Sigmoid colon (tissue), 6 donors: ENCODE measurements at regions not wholly inside any gene's neighbourhood (a gene's known extent, or its start where the extent isn't known, plus 50 kb on each side); places are given as distances from the start of the nearest gene placed in this dataset.

Source experiments
- DNase-seq: peaks from one replicate; pipeline ENCODE4 v3.0.0-alpha.2; 2019
- H3K27ac ChIP-seq, 4 donors: fragments of 200-600 bp; sonication (generic); one replicate each; pipeline ENCODE4 v1.5.1; 2016 to 2019; ENCODE audit warnings: mild to moderate bottlenecking in 1 of 4
- H3K27me3 ChIP-seq, 3 donors: fragments of 200-600 bp; sonication (generic); one replicate each; pipeline ENCODE4 v1.5.1; 2019; ENCODE audit warnings: mild to moderate bottlenecking in 1 of 3
- H3K36me3 ChIP-seq, 4 donors: fragments of 200-600 bp; sonication (generic); one replicate each; pipeline ENCODE4 v1.5.1; 2016 to 2019
- H3K4me1 ChIP-seq, 4 donors: fragments of 200-600 bp; sonication (generic); one replicate each; pipeline ENCODE4 v1.5.1; 2017 to 2019
- H3K4me3 ChIP-seq, 4 donors: fragments of 200-600 bp; sonication (generic); one replicate each; pipeline ENCODE4 v1.5.1; 2017 to 2019; ENCODE audit warnings: mild to moderate bottlenecking in 2 of 4, moderate library complexity in 1 of 4
- H3K9me3 ChIP-seq, 4 donors: fragments of 200-600 bp in 3 of 4; sonication (generic) in 3 of 4; one replicate each; pipeline versions ENCODE4 v1.5.1 to v1.6.1; 2013 to 2019
- EP300 ChIP-seq, 4 donors: sonication (generic); formaldehyde crosslinking; IDR thresholded peaks; one replicate each; pipeline ENCODE4 v1.6.1; 2017; ENCODE audit warnings: antibody characterized with exemption in 4 of 4
- POLR2A ChIP-seq, 2 donors: fragments of 450-650 bp; IDR thresholded peaks; one replicate each; pipeline ENCODE4 v1.6.1; 2016; ENCODE audit warnings: antibody characterized with exemption in 2 of 2, mild to moderate bottlenecking in 2 of 2, moderate library complexity in 2 of 2
- POLR2AphosphoS5 ChIP-seq, 4 donors: sonication (generic); formaldehyde crosslinking; IDR thresholded peaks; one replicate each; pipeline ENCODE4 v1.6.1; 2017; ENCODE audit warnings: antibody characterized with exemption in 4 of 4
- WGBS, 2 donors: extraction: QIAGEN DNeasy Blood & Tissue Kit; methylation state at CpG; one replicate each; pipeline ENCODE4 v1.1.7; 2013; 5-methylcytosine and 5-hydroxymethylcytosine counted together
- intact Hi-C: fragments of 100-400 bp; cut with DNase I; formaldehyde crosslinking; loops from one replicate; pipeline ENCODE4 v1.15.1; 2023
- TF ChIP-seq, protein P1 (sequence below), 4 experiments: fragments of 450-650 bp in 3 of 4; fragments of 200-600 bp in 1 of 4; IDR thresholded peaks; one replicate each; pipeline ENCODE4 v1.5.1; 2016 to 2019; ENCODE audit warnings: antibody characterized with exemption in 4 of 4, mild to moderate bottlenecking in 3 of 4, moderate library complexity in 2 of 4
- donor health status: healthy with polysubstance abuse.
- donor health status: healthy.

DNA sequence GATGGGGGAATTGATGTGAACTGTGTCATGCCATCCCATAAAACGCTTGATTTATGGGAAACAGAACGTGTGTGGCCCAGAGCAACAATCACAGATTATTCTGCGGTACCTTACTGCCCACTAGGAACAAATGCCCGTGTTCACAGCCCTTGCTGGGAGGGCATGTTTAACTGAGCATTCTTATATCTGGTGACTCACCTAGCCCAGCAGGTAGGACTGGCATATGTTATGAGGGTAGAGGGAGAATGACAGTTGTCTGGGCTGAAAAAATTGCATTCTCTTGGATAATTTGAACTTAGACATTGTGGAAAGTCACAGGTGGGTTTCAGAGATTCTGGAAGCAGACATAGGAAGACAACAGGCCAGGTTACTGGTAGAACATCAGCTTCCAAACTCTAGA is 460.6 kb downstream of the DMRT2 start:
- no peak for DNase-seq
- no peaks in the 10 kb centered on the region for H3K4me1 ChIP-seq
- intact Hi-C loops: no loop called here
- H3K4me3 ChIP-seq: no peak overlapping the region
- peaks cover 0 to 2% (median 0%) of the 10 kb centered on the region in 4 donors for H3K9me3 ChIP-seq
- WGBS, 2 donors: 75 to 80% methylated on average over 4 of the region's 4 CpGs
- H3K27me3 ChIP-seq: no peaks in the 10 kb centered on the region
- H3K27ac ChIP-seq: no peak overlapping the region
- TF ChIP-seq EP300 (IDR thresholded peaks at IDR 0.05) (no peak), POLR2AphosphoS5 (IDR thresholded peaks at IDR 0.05) (no peak), POLR2A (IDR thresholded peaks at IDR 0.05) (no peak)
- TF ChIP-seq, protein P1, sequence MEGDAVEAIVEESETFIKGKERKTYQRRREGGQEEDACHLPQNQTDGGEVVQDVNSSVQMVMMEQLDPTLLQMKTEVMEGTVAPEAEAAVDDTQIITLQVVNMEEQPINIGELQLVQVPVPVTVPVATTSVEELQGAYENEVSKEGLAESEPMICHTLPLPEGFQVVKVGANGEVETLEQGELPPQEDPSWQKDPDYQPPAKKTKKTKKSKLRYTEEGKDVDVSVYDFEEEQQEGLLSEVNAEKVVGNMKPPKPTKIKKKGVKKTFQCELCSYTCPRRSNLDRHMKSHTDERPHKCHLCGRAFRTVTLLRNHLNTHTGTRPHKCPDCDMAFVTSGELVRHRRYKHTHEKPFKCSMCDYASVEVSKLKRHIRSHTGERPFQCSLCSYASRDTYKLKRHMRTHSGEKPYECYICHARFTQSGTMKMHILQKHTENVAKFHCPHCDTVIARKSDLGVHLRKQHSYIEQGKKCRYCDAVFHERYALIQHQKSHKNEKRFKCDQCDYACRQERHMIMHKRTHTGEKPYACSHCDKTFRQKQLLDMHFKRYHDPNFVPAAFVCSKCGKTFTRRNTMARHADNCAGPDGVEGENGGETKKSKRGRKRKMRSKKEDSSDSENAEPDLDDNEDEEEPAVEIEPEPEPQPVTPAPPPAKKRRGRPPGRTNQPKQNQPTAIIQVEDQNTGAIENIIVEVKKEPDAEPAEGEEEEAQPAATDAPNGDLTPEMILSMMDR (IDR thresholded peaks at IDR 0.05): no peak
- H3K36me3 ChIP-seq: no peaks in the 10 kb centered on the region

DNA sequence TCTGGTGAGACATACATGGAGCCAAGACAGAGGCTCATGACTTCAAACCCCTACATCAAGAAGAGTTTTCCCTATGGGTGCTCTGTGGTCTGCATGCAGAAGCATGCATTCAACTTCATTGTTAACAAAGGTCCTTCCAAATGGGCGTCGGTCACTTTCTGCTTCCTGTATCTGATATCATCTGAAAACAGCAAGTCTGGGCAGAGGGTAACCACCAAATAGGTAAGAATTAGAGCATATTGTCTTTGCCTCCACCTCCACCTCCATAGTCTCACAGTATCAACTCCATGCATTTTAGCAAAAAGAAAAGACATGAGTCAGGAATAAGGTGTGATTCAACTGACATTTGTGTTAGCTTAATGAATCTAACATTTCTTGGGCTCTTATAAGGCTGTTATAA is 462.9 kb downstream of the DMRT2 start:
- TF ChIP-seq POLR2AphosphoS5 (IDR thresholded peaks at IDR 0.05) (no peak), EP300 (IDR thresholded peaks at IDR 0.05) (no peak), POLR2A (IDR thresholded peaks at IDR 0.05) (no peak)
- TF ChIP-seq, protein P1 (IDR thresholded peaks at IDR 0.05): no peak
- H3K9me3 ChIP-seq: peaks cover 0 to 2% (median 0%) of the 10 kb centered on the region in 4 donors
- H3K36me3 ChIP-seq: no peaks in the 10 kb centered on the region
- H3K27ac ChIP-seq: no peak overlapping the region
- intact Hi-C loops: no loop called here
- H3K4me1 ChIP-seq: no peaks in the 10 kb centered on the region
- DNase-seq: no peak
- 84 to 92% methylated on average over 2 of the region's 2 CpGs for WGBS, 2 donors
- H3K27me3 ChIP-seq: no peaks in the 10 kb centered on the region
- H3K4me3 ChIP-seq: no peak overlapping the region

DNA sequence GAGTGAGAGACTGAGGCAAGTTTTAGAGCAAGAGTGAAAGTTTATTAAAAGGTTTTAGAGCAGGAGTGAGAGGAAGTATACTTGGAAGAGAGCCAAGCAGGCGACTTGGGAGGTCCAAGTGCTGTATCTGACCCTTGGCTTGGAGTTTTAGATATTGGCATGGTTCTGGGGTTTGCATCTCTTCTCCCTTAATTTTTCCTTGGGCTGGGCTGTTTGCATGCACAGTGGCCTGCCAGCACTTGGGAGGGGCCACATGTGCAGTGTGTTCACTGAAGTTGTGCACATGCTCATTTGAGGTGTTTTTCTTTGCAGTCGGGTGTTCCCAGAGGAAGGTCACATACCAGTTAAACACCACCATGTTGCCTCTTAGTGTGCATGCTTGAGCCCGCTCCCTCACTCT is 464.1 kb downstream of the DMRT2 start:
- intact Hi-C loops: no loop called here
- H3K27me3 ChIP-seq: no peaks in the 10 kb centered on the region
- H3K4me1 ChIP-seq: no peaks in the 10 kb centered on the region
- 51 to 70% methylated on average over 3 of the region's 3 CpGs for WGBS, 2 donors
- no peak overlapping the region for H3K4me3 ChIP-seq
- TF ChIP-seq EP300 (IDR thresholded peaks at IDR 0.05) (no peak), POLR2AphosphoS5 (IDR thresholded peaks at IDR 0.05) (no peak), POLR2A (IDR thresholded peaks at IDR 0.05) (no peak)
- TF ChIP-seq, protein P1 (IDR thresholded peaks at IDR 0.05): no peak
- H3K9me3 ChIP-seq: peaks cover 0 to 2% (median 0%) of the 10 kb centered on the region in 4 donors
- no peak for DNase-seq
- no peaks in the 10 kb centered on the region for H3K36me3 ChIP-seq
- no peak overlapping the region for H3K27ac ChIP-seq

DNA sequence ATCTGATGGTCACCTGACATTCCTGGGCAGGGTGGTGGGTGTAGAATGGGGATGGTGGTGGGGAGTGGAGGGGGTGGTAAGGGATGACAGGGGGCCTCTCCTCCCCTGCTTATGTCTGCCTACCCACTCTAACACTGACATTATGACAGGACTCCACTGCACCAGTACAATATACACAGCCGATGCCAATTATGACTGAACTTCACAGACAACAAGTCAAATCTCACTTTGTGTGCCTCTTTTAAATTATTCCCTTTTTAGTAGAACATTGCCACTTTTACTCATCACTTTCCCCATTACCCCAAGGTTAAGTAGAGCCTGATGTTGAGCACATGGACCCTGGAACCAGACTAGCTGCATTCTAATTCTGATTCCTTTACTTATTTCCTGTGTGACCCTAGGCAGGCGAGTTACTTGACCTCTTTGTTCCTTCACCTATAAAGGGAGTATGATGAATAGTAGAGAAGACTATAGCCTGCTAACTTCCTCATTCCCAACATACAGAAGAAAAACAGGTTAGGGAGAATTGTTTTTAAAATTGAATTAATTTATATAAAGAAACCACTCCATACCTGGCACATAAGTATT is 464.7 kb downstream of the DMRT2 start:
- no peaks in the 10 kb centered on the region for H3K27me3 ChIP-seq
- H3K4me1 ChIP-seq: no peaks in the 10 kb centered on the region
- intact Hi-C loops: no loop called here
- H3K36me3 ChIP-seq: no peaks in the 10 kb centered on the region
- peaks cover 0 to 2% (median 0%) of the 10 kb centered on the region in 4 donors for H3K9me3 ChIP-seq
- TF ChIP-seq, protein P1 (IDR thresholded peaks at IDR 0.05): no peak
- TF ChIP-seq POLR2AphosphoS5 (IDR thresholded peaks at IDR 0.05): no peak
- TF ChIP-seq POLR2A (IDR thresholded peaks at IDR 0.05): no peak
- no peak for TF ChIP-seq EP300 (IDR thresholded peaks at IDR 0.05)
- no peak overlapping the region for H3K4me3 ChIP-seq
- H3K27ac ChIP-seq: no peak overlapping the region
- no peak for DNase-seq
- 71 to 72% methylated on average over 2 of the region's 2 CpGs for WGBS, 2 donors

DNA sequence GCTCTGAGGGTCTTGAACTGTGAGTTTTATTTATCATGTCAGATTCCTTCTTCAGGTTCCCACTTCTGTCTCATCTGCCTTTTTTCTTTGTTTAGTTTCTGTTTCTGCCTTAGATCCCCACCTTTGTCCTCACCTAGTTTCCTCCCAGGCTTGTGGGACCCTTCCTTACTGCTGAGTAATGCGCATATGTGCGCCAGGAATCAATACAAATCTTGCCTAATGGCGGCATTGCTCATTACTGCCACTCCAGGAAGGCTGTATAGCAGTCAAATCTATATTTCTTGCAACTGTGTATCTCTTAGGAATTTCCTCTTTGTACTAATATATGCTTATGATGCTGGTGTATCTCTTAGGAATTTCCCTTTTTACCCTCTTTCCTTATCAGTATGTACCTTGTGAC is 465.4 kb downstream of the DMRT2 start:
- Histone ChIP-seq H3K27ac (no peak overlapping the region), H3K4me3 (no peak overlapping the region), H3K4me1 (no peaks in the 10 kb centered on the region), H3K9me3 (peaks cover 0 to 2% (median 0%) of the 10 kb centered on the region in 4 donors), H3K36me3 (no peaks in the 10 kb centered on the region), H3K27me3 (no peaks in the 10 kb centered on the region)
- no peak for DNase-seq
- 92 to 93% methylated on average over 3 of the region's 3 CpGs for WGBS, 2 donors
- intact Hi-C loops: no loop called here
- TF ChIP-seq, protein P1 (IDR thresholded peaks at IDR 0.05): no peak
- TF ChIP-seq EP300 (IDR thresholded peaks at IDR 0.05) (no peak), POLR2A (IDR thresholded peaks at IDR 0.05) (no peak), POLR2AphosphoS5 (IDR thresholded peaks at IDR 0.05) (no peak)
